ENCODE measurements at regions not wholly inside any gene's neighbourhood (a gene's known extent, or its start where the extent isn't known, plus 50 kb on each side); places are given as distances from the start of the nearest gene placed in this dataset.
A peak's percentile ranks its signal among the peaks of the same experiment; 100 is the strongest.

DNA sequence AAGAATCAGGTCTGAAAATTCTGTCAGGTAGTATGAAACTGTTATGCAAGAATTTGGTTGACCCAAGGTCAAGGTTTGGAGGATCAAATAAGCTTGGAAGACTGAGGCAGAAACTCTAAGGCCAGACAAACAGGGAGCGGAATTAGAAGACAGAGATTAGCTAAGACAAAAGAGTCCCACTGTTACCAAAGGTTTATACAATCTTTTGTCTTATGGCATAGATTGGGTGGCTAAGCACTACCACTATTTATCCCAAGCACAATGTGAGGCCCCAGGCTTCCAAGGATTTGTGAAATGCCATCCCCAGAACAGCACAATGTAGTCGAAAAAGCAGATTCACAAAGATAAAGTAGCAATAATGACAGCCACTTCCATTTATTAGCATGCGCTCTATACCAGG is 311.2 kb downstream of the SEC23A start:
- Histone ChIP-seq H4K91ac (replicated peaks; ENCODE audit: insufficient read length, low read length) (peak overlapping the region; percentile 0), H3K23ac (ENCODE audit: insufficient read length) (no peak overlapping the region), H3K23me2 (ENCODE audit: low read depth, low read length) (no peaks in the 10 kb centered on the region), H4K8ac (ENCODE audit: extremely low read depth, insufficient read depth, low read length) (no peak overlapping the region), H2BK120ac (replicated peaks; ENCODE audit: low read depth, low read length) (no peak overlapping the region), H3K18ac (ENCODE audit: extremely low read depth, low read length) (no peak overlapping the region), H2AK5ac (ENCODE audit: low read depth, low read length) (no peak overlapping the region), H3K4me1 (replicated peaks in 1 of 4; ENCODE audit: control insufficient read depth in 3 of 4, insufficient read depth in 4 of 4, low read length in 3 of 4) (peaks cover 2 to 8% (median 6%) of the 10 kb centered on the region in 4 experiments), H3K56ac (replicated peaks; ENCODE audit: insufficient read length, low read depth, low read length) (no peak overlapping the region), H2BK12ac (ENCODE audit: low read depth, low read length) (peak overlapping the region; percentile 89), H3K27ac (ENCODE audit: low read depth, low read length) (no peak overlapping the region), H2BK20ac (ENCODE audit: low read length) (no peak overlapping the region), H2AFZ (ENCODE audit: low read length) (no peak overlapping the region), H3K9me3 (ENCODE audit: insufficient read depth in 2 of 2, low read depth in 1 of 2, low read length in 1 of 2) (no peaks in the 10 kb centered on the region), H3K14ac (ENCODE audit: insufficient read length) (no peak overlapping the region), H3K79me2 (ENCODE audit: control insufficient read depth in 1 of 2, insufficient read depth in 2 of 2, low read length in 2 of 2) (no peaks in the 10 kb centered on the region), H3K27me3 (replicated peaks in 1 of 4; ENCODE audit: control insufficient read depth in 3 of 4, extremely low read depth in 1 of 4, insufficient read depth in 3 of 4, low read length in 3 of 4) (no peaks in the 10 kb centered on the region), H2BK5ac (ENCODE audit: low read depth, low read length) (peak overlapping the region; percentile 67; the same call in 1 of the 2 replicates), H3K79me1 (ENCODE audit: low read depth, low read length) (no peaks in the 10 kb centered on the region), H3K4me2 (ENCODE audit: insufficient read depth in 1 of 2, low read depth in 2 of 2, low read length in 2 of 2) (peak overlapping the region; percentile 24 to 58; a peak in 3 of 4 replicates), H4K5ac (ENCODE audit: insufficient read length, low read depth, low read length) (no peak overlapping the region), H3K4ac (replicated peaks; ENCODE audit: insufficient read length, low read depth, low read length) (no peak overlapping the region), H3K36me3 (ENCODE audit: control insufficient read depth in 2 of 4, insufficient read depth in 4 of 4, low read length in 3 of 4) (no peaks in the 10 kb centered on the region), H2BK15ac (ENCODE audit: low read length) (no peak overlapping the region), H4K20me1 (replicated peaks in 1 of 2; ENCODE audit: control insufficient read depth in 1 of 2, insufficient read depth in 2 of 2, low read length in 2 of 2) (no peaks in the 10 kb centered on the region), H3K4me3 (ENCODE audit: extremely low read depth in 1 of 4, insufficient read depth in 2 of 4, low read depth in 3 of 4, low read length in 4 of 4) (no peak overlapping the region), H3K9ac (replicated peaks in 1 of 4; ENCODE audit: extremely low read depth in 1 of 4, low read depth in 3 of 4, low read length in 3 of 4) (no peak overlapping the region)
- 62% methylated on average over 3 of the region's 3 CpGs; no CpG with 5 or more reads in 1 of the 2 experiments for WGBS, 2 experiments (ENCODE audit: extremely low coverage in 1 of 2, insufficient coverage in 1 of 2, insufficient read length in 1 of 2, insufficient replicate concordance in 2 of 2, low coverage in 1 of 2, low lambda C conversion rate in 2 of 2, missing lambda C conversion rate in 1 of 2)
- FAIRE-seq (peak; percentile 48), DNase-seq (ENCODE audit: low read depth in 1 of 2, low spot score in 2 of 2) (no peak)
- TF ChIP-seq CEBPB (IDR thresholded peaks at IDR 0.05; ENCODE audit: low read depth, low read length) (0 out of 2 replicates have a peak, but pooled peaks have one; percentile 20), TBP (IDR thresholded peaks at IDR 0.05; ENCODE audit: low read depth, low read length) (no peak)
- POLR2A ChIA-PET (ENCODE audit: partially characterized antibody): no interaction called here
- CTCF ChIA-PET (ENCODE audit: partially characterized antibody): interaction anchor here (1.4 to 2.3 kb wide), 3 partner anchors 11 to 70 kb away, joined by 4 to 6 read pairs (median 5); no protein-coding TSS in a partner anchor

Data from H1 (cell line).